B cell (primary cell): ENCODE measurements at regions not wholly inside any gene's neighbourhood (a gene's known extent, or its start where the extent isn't known, plus 50 kb on each side); places are given as distances from the start of the nearest gene placed in this dataset.

Source experiments
- ATAC-seq: fragments of 200-7000 bp; cut with Tn5 transposase; one replicate; pipeline ENCODE4 v1.10.0; 2021; ENCODE audit warnings: low read depth, mild to moderate bottlenecking, moderate number of reproducible peaks, moderate library complexity
- CTCF ChIA-PET: fragments of 350-600 bp; sonication (Branson Sonifier 250); formaldehyde crosslinking; loops from one replicate; lab custom pipeline; 2021; ENCODE audit warnings: antibody characterized with exemption, inconsistent platforms; lab: Charles Lee
- POLR2A ChIA-PET: fragments of 350-600 bp; sonication (Branson Sonifier 250); formaldehyde crosslinking; loops from one replicate; lab custom pipeline; 2021; ENCODE audit warnings: antibody characterized with exemption; lab: Charles Lee
- DNase-seq: peaks from one replicate; pipeline ENCODE4 v3.0.0; 2013
- H2AFZ ChIP-seq: 2 replicates; pipeline ENCODE4 v1.6.1; 2012; ENCODE audit warnings: mild to moderate bottlenecking, low read depth, low read length; ENCODE audit not compliant: insufficient read depth, poor library complexity, severe bottlenecking
- H3K27ac ChIP-seq, 2 donors: 1 replicate in 1 of 2; 2 replicates in 1 of 2; pipeline ENCODE4 v1.5.1; 2012 to 2013; ENCODE audit warnings: low read length in 2 of 2, mild to moderate bottlenecking in 2 of 2, moderate library complexity in 1 of 2
- H3K27me3 ChIP-seq, 4 experiments: fragments of 200-600 bp in 1 of 4; sonication (generic) in 1 of 4; replicated peaks in 1 of 4; 1 replicate in 2 of 4; 2 replicates in 2 of 4; pipeline versions ENCODE4 v1.6.1 to v1.7.0; 2013 to 2016; ENCODE audit warnings: low read length in 3 of 4, mild to moderate bottlenecking in 2 of 4, mixed read lengths in 1 of 4, moderate library complexity in 1 of 4; ENCODE audit not compliant: insufficient read depth in 4 of 4, control insufficient read depth in 3 of 4; ENCODE audit errors: control extremely low read depth in 1 of 4
- H3K36me3 ChIP-seq, 2 experiments: replicated peaks in 1 of 2; 1 replicate in 1 of 2; 2 replicates in 1 of 2; pipeline versions ENCODE4 v1.6.1 to v1.7.1; 2013; ENCODE audit warnings: low read length in 1 of 2; ENCODE audit not compliant: insufficient read depth in 2 of 2, control insufficient read depth in 1 of 2; ENCODE audit errors: control extremely low read depth in 1 of 2, extremely low read depth in 1 of 2
- H3K4me1 ChIP-seq, 2 donors: fragments of 200-600 bp in 1 of 2; sonication (generic) in 1 of 2; 1 replicate in 1 of 2; 2 replicates in 1 of 2; pipeline versions ENCODE4 v1.5.1 to v1.6.1; 2013 to 2017; ENCODE audit warnings: low read length in 2 of 2; ENCODE audit not compliant: control insufficient read depth in 2 of 2, insufficient read depth in 2 of 2
- H3K4me2 ChIP-seq: replicated peaks from 2 replicates; pipeline ENCODE3; 2012; ENCODE audit warnings: mild to moderate bottlenecking, low read depth, low read length; ENCODE audit not compliant: poor library complexity, severe bottlenecking
- H3K4me3 ChIP-seq, 5 experiments: fragments of 200-600 bp in 1 of 5; sonication (generic) in 1 of 5; 1 replicate in 3 of 5; 2 replicates in 2 of 5; pipeline versions ENCODE4 v1.5.1 to v1.7.0; 2011 to 2016; ENCODE audit warnings: low read length in 4 of 5, mild to moderate bottlenecking in 4 of 5, low read depth in 2 of 5, control low read depth in 1 of 5, moderate library complexity in 1 of 5; ENCODE audit not compliant: insufficient read depth in 1 of 5; ENCODE audit errors: control extremely low read depth in 1 of 5, extremely low read depth in 1 of 5
- H3K79me2 ChIP-seq: fragments of 200-600 bp; sonication (generic); one replicate; pipeline ENCODE4 v1.6.0; 2016; ENCODE audit warnings: low read length; ENCODE audit not compliant: control insufficient read depth, insufficient read depth
- H3K9ac ChIP-seq: fragments of 200-600 bp; sonication (generic); 2 replicates; pipeline ENCODE4 v1.6.1; 2017; ENCODE audit warnings: mild to moderate bottlenecking, low read length, moderate library complexity
- H3K9me3 ChIP-seq, 3 donors: one replicate each; pipeline versions ENCODE4 v1.6.1 to v1.7.1; 2013; ENCODE audit warnings: low read length in 2 of 3; ENCODE audit not compliant: control insufficient read depth in 2 of 3, insufficient read depth in 1 of 3; ENCODE audit errors: control extremely low read depth in 1 of 3
- H4K20me1 ChIP-seq: 2 replicates; pipeline ENCODE4 v1.6.0; 2012; ENCODE audit warnings: mild to moderate bottlenecking, low read length; ENCODE audit not compliant: insufficient read depth, control insufficient read depth, poor library complexity, severe bottlenecking
- H3K27ac Mint-ChIP-seq: one replicate; pipeline ENCODE4 v1.8.0; 2021; ENCODE audit warnings: mixed read lengths
- H3K27me3 Mint-ChIP-seq: one replicate; pipeline ENCODE4 v1.8.0; 2021; ENCODE audit warnings: mixed read lengths
- H3K4me1 Mint-ChIP-seq: one replicate; pipeline ENCODE4 v1.8.0; 2021; ENCODE audit warnings: mixed read lengths
- H3K4me3 Mint-ChIP-seq: one replicate; pipeline ENCODE4 v1.8.0; 2021; ENCODE audit warnings: mixed read lengths
- H3K9me3 Mint-ChIP-seq: one replicate; pipeline ENCODE4 v1.8.0; 2022; ENCODE audit warnings: mixed read lengths; ENCODE audit not compliant: insufficient read depth
- CTCF ChIP-seq: fragments of 200-600 bp; IDR thresholded peaks from one replicate; pipeline ENCODE4 v1.8.0; 2022; ENCODE audit warnings: antibody characterized with exemption, mild to moderate bottlenecking
- EZH2 ChIP-seq: IDR thresholded peaks from 2 replicates; pipeline ENCODE4 v1.6.1; 2012; ENCODE audit warnings: borderline replicate concordance, low read depth, mild to moderate bottlenecking, moderate library complexity, low read length; ENCODE audit not compliant: insufficient read depth, poor library complexity, severe bottlenecking
- WGBS: methylation state at CpG from one replicate; pipeline ENCODE4 v1.1.5; 2013; ENCODE audit warnings: missing lambda C conversion rate; ENCODE audit not compliant: insufficient coverage; 5-methylcytosine and 5-hydroxymethylcytosine counted together
- intact Hi-C: fragments of 100-400 bp; cut with micrococcal nuclease; formaldehyde crosslinking; loops from one replicate; pipeline ENCODE4 v1.10.0; 2022

- no peaks in the 10 kb centered on the region for H3K79me2 ChIP-seq
- Mint-ChIP-seq H3K9me3 (no peaks in the 10 kb centered on the region), H3K27ac (no peak overlapping the region), H3K4me3 (no peak overlapping the region), H3K27me3 (no peaks in the 10 kb centered on the region), H3K4me1 (peaks cover 26% of the 10 kb centered on the region)
- H3K4me1 ChIP-seq: peaks cover 9 to 19% of the 10 kb centered on the region in 2 donors
- ATAC-seq (no peak), DNase-seq (no peak)
- TF ChIP-seq EZH2 (no peak), CTCF (no peak)
- H3K9ac ChIP-seq: no peak overlapping the region
- no peak overlapping the region for H3K27ac ChIP-seq
- WGBS: no CpG with 5 or more reads among the region's 1 CpG
- CTCF ChIA-PET: no interaction called here
- no peaks in the 10 kb centered on the region for H3K27me3 ChIP-seq
- intact Hi-C loops: no loop called here
- no peak overlapping the region for H3K4me2 ChIP-seq
- POLR2A ChIA-PET: no interaction called here
- H3K4me3 ChIP-seq: no peak overlapping the region
- H4K20me1 ChIP-seq: no peaks in the 10 kb centered on the region
- no peaks in the 10 kb centered on the region for H3K9me3 ChIP-seq
- no peak overlapping the region for H2AFZ ChIP-seq
- H3K36me3 ChIP-seq: no peaks in the 10 kb centered on the region
Observed at GRCh38 chr1:212221801-212222200, 63.4 kb upstream of the PPP2R5A start.

- Histone ChIP-seq H3K9ac (no peak overlapping the region), H3K27me3 (no peaks in the 10 kb centered on the region), H3K4me3 (no peak overlapping the region), H3K4me1 (peaks cover 9 to 12% of the 10 kb centered on the region in 2 donors), H4K20me1 (no peaks in the 10 kb centered on the region), H2AFZ (no peak overlapping the region), H3K9me3 (no peaks in the 10 kb centered on the region), H3K27ac (no peak overlapping the region), H3K4me2 (no peak overlapping the region), H3K36me3 (no peaks in the 10 kb centered on the region), H3K79me2 (no peaks in the 10 kb centered on the region)
- Mint-ChIP-seq H3K9me3 (no peaks in the 10 kb centered on the region), H3K4me1 (peaks cover 20% of the 10 kb centered on the region), H3K27ac (no peak overlapping the region), H3K4me3 (no peak overlapping the region), H3K27me3 (no peaks in the 10 kb centered on the region)
- ChIA-PET POLR2A (no interaction called here), CTCF (no interaction called here)
- no peak for ATAC-seq
- DNase-seq: no peak
- intact Hi-C loops: no loop called here
- WGBS: 89% methylated on average over 2 of the region's 2 CpGs
- TF ChIP-seq CTCF (no peak), EZH2 (no peak)
Observed at GRCh38 chr1:212224102-212224501, 61.1 kb upstream of the PPP2R5A start.
